ENCODE measurements at regions not wholly inside any gene's neighbourhood (a gene's known extent, or its start where the extent isn't known, plus 50 kb on each side); places are given as distances from the start of the nearest gene placed in this dataset.
"Not testable (repeated sequence)": the region's sequence is repeated elsewhere in the genome, so short reads cannot be mapped to it uniquely, and the experiment has no call there.

DNA sequence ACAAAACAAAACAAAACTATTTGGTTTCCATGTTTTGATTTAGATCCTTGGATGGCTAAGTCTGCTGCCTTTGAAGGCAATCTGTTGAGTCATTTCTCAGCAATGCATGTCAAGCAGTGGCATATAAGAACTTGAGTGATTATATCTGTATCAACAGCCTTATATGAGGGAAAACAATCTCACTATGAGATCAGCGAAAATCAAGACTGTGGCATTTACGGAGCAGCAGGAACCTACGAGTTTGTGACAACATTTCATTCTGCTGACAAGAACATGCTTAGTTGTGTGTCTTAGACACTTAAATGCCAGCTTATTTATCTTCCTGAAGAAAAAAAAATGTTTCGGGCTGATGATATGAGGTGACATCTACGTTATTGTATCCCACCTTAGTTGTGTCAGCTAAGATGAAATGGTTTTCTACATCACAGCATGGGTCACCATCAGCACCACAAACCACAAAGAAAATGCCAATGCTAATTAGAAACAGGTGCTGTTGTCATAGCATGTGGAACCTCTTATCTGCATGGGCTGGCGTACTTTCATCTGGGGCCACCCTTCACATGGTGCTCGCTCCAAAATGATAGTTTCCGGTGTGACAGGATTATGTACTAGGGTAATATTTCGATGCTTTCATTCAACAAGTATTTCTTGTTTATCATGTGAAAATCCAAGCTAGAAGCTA is 1085.5 kb downstream of the SORCS1 start:
- DNase-seq (ENCODE audit: low read depth, low spot score), result no peak

DNA sequence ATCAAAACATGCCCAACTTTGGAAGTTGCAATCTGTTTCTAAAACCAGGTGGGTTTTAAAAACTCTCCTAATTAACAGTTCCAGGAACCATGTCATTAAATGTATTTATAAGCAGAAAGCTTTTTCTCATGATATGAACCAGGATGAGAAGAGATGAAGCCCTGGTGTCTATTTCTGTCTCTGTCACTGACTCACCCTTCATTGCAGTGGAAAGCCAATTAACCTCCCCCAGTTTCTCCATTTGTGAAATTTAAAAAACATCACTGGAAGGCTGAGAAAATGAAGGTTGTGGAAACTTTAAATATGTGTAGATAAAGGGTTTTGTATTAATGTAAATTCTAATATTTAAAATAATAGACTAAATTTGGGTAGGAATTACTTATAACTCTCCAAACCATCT is 1088.0 kb downstream of the SORCS1 start:
- no peak for DNase-seq (ENCODE audit: low read depth, low spot score)

DNA sequence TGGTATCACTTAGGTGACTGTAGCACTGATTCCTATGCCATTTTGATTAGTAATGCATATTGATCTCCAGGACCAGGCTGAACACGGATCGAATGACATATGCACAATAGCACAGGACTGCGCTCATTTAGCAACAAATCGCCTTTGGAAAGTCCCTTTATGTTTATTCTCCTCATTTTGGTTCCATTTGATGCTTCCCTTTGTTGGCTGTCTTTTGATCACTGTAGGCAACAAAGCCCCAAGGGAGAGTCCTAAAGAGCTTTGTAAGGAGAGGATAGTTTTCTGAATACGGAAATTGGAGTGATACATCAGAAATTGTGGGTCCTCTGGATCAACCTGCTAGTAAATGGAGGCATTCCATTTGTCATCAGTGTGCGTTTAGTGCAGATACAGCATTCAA is 1111.4 kb downstream of the SORCS1 start:
- DNase-seq (ENCODE audit: low read depth, low spot score), result no peak

DNA sequence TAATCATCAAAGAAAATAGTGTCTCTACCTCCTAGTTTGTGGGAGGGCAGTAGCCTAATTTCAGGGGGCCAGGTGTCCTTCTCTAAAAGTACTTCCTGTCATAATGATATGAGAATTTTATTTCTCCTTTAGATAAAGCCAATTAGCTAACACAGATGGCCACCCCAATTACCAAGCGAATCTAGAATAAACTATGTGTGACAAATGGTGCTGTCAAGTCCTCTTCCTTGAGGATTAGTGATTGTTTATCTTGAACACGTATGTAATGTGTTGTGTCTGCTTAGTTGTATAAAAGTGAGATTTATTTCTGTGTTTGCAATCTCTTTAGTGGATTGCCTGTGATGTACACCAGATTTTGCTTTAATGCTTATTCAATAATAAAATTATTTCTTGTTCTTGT is 1120.0 kb downstream of the SORCS1 start:
- DNase-seq (ENCODE audit: low read depth, low spot score), result no peak

DNA sequence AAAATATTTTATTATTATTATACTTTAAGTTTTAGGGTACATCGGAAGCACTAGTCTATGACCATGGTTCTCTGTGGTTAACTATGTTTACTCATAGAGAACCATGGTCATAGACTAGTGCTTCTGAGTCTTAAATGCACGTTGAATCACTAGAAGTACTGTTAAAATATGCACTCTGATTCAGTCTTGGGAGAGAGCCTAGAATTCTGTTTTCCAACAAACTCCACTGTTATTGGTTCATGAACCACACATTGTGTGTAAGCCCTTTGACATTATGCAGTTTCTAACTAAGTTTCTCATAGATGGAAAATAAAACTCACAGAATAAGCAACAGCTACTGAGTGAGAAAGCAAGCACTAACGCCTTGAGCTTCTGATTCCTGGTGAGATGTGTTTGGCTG is 1120.6 kb downstream of the SORCS1 start:
- DNase-seq (ENCODE audit: low read depth, low spot score), result no peak

DNA sequence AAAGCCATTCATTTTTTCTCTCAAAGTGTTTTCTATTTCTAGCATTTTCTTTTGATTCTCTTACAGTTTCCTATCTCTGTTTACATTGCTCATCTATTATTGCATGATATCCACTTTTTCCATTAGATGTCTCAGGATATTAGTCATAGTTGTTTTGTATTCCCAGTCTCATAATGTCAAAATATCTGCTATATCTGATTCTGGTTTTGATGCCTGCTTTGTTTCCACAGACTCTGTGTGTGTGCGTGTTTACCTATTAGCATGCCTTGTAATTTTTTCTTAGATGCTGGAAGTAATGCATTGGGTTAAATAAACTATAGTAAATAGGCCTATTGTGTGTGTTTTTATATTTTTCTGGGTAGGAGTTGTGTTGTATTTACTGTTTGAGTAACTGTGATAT is 1126.3 kb downstream of the SORCS1 start:
- DNase-seq (ENCODE audit: low read depth, low spot score), result no peak

DNA sequence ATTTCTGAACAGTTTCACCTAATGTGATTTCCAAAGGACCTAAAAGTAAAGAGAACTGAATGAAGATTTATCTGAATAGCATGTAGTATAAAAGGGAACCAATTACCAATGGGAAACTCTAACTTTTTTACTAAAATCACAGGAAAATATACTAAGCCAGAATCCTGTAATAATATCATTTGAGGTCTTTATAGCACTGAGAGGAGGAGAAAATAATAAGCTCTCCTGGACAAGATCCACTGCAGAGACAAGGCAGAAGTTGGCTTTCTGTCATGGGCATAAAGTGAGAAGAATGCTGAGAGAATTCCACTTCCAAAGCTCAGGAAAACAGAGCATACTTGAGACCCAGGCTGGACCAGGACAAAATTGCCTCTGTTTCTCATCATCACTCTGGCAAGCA is 1131.4 kb downstream of the SORCS1 start:
- no peak for DNase-seq (ENCODE audit: low read depth, low spot score)

DNA sequence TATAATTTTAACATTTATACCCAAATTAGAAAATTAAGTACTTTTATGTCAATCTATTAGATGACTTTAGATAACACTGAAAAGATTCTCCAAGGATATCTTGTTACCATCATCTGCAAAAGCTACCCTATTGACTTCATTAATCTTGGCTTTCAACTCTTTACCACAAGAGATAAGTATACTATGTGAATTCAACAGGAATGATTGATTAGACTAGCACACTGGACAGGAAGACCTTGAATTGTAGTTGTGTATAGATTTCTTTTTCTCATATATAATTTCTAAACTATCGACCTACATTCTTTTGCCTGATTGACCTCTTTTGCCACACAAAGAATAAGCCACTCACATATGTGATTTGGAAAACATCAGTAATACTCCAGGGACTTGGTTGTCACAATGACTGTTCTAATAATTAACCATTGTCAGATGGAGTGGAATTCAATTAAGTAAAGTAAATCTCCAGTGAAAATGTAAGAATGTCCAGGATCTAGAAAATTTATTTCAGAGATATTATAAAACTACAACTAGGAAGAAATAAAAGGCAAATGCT is 1132.0 kb downstream of the SORCS1 start:
- no peak for DNase-seq (ENCODE audit: low read depth, low spot score)

DNA sequence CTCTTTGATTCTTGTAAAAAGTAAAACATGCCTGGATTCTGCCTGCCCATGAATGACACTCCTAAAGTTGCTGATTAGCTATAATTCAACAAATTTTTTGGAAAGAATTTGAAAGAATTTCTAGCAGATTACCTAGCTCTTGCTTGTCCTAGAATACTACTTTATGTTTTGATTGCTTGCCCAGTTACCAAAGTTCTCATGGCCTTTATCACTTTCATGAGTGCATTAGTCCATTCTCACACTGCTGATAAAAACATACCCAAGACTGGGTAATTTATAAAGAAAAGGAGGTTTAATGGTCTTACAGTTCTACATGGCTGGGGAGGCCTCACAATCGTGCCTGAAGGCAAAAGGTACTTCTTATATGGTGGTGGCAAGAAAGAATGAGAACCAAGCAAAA is 1137.3 kb downstream of the SORCS1 start:
- no peak for DNase-seq (ENCODE audit: low read depth, low spot score)

DNA sequence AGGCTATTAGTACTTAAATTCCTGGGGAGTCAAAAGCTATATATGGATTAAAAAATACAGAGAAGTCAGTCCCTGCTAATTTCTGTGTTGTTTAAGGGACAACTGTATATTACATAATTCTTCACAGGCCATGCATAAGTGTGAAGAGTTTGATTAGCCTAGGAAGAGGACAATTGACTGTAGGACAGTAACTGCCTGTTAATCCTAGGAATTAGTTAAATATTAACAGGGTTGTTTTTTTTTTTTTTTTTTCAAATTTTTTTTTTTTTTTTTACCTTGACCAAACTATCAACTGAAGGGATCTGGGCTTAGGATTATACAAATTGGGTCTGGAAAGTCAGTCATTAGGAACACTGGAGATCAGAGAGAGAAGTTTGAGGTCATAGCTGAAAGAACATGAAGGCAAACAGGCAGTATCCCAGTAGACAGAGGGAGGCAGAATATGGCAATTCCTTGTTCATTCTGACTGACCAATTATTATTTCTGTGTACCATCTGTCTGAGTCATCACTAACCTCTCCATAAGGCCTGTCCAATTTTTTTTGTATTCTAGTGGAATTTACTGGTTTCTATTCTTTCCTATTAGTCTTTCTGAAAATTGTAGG is 1139.2 kb downstream of the SORCS1 start:
- no peak for DNase-seq (ENCODE audit: low read depth, low spot score)

DNA sequence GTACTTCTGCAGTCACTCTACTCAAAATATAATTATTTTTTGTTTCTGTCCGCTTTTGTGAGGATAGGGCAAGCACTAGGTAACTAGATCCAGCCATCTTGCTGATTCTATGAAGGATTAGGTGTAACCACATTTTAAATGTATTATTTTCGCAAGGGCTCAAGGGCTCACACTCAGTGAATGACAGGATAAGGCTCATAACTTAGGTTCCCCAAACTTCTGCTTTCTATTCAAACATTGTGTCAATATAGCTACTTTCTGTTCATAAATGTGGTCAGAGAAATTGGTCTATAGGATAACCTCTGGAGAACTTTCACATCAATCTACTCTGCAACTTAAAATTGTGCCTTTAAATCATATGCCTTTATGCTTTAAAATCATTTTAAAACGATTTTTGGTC is 1141.2 kb downstream of the SORCS1 start:
- DNase-seq (ENCODE audit: low read depth, low spot score), result no peak

DNA sequence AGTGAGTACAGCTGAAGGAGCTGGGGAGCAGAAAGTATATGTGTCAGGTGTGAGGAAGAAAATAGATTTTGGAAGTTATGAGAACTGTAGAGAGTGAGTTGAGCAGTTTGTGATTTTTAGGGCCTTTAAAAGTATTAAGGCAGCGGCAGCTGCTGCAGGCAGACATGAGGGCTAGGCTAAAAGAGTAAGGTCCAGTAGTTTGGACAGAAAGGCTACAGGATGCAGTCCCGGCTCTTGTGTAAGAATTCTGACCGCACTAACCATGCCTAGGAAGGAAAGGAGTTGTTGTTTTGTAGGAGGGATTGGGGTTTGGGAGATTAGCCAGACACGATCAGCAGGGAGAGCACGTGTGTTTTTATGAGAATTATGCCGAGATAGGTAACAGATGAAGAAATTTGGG is 1144.9 kb downstream of the SORCS1 start:
- not testable (repeated sequence) for DNase-seq (ENCODE audit: low read depth, low spot score)

DNA sequence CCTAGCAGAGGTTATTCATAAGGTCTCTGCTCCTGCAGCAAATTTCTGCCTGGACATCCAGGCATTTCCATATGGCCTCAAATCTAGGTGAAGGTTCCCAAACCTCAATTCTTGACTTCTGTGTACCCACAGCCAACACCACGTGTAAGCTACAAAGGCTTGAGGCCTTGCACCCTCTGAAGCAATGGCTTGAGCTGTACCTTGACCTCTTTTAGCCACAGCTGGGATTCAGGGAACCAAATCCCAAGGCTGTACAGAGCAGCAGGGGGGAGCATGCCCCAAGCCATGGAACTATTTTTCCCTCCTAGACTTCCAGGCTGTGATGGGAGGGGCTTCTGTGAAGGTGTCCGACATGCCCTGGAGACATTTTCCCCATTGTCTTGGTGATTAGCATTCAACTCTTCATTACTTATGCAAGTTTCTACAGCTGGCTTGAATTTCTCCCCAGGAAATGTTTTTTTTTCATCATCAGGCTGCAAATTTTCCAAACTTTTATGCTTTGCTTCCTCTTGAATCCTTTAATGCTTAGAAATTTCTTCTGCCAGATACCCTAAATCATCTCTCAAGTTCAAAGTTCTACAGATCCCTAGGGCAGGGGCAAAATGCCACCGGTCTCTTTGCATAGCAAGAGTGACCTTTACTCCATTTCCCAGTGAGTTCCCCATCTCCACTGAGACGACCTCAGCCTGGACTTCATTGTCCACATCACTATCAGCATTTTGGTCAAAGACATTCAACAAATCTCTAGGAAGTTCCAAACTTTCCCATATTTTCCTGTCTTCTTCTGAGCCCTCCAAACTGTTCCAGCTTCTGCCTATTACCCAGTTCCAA is 1148.9 kb downstream of the SORCS1 start:
- DNase-seq (ENCODE audit: low read depth, low spot score), result peak; percentile 15

DNA sequence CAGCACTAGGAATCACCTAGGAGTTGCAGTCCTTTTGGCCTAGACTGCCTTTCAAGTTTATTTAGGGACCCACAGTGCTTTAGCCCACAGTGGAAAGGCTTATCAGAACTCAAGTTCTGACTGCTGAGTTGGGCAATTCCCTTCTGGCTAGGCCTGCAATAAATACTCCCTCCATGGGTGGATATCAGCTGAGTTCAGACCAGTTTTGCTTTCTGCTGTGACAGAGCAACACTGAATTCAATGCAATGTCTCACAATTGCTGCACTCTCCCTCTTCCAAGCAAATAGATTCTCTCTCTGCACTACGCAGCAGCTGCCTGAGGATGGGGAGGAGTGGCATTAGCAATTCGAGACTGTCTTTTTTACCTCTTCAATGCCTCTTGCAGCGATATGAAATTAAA is 1153.3 kb downstream of the SORCS1 start:
- no peak for DNase-seq (ENCODE audit: low read depth, low spot score)

DNA sequence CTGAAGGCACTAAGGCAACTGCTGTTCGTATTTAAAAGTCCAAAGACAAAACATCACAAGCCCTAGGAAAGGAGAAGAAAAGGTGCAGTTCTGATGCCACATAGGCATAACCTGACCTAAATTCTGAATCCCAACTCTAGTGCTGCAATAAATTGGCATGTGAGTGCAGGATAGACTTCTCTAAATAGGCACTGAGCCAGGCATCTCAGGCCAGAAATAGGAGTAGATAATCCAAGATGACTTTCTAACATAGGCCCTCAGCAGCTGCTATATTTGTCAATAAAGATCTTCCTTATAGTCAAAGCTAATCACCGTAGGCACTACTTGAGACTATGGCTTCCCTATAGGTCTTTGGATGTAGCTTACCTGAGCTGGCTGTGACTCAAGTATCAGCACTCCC is 1163.8 kb downstream of the SORCS1 start:
- DNase-seq (ENCODE audit: low read depth, low spot score), result no peak

DNA sequence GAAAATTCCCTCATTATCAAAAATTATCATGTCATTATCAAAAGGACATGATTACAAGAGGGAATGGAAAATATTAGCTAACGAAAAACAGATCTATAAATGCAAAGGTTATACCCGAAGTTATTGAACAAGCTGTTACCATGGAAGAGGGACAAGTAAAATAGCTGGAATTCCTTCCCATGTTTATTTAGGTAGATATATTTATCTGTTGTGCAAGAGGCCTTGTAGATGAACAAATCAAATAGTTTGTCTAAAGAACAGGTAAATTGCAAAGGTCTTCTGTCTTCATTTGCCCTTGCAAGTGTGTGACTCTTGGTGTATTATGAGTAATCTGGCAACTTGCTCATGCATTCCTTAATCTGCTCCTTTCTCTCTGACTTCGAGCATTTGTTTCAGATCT is 1170.9 kb downstream of the SORCS1 start:
- no peak for DNase-seq (ENCODE audit: low read depth, low spot score)

DNA sequence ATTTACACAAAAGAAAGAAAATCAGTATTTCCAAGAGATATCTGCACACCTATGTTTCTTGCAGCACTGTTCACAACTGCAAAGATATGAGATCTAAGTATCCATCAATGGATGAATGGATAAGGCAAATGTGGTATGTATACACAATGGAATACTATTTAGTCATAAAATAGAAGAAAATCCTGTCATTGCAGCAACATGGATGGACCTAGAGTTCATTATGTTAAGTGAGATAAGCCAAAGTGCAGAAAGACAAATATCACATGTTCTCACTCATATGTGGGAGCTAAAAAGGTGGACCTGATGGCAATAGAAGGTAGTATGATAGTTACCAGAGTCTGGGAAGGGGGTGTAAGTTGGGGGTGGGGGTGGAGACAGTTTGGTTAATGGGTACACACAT is 1171.6 kb downstream of the SORCS1 start:
- DNase-seq (ENCODE audit: low read depth, low spot score), result no peak

DNA sequence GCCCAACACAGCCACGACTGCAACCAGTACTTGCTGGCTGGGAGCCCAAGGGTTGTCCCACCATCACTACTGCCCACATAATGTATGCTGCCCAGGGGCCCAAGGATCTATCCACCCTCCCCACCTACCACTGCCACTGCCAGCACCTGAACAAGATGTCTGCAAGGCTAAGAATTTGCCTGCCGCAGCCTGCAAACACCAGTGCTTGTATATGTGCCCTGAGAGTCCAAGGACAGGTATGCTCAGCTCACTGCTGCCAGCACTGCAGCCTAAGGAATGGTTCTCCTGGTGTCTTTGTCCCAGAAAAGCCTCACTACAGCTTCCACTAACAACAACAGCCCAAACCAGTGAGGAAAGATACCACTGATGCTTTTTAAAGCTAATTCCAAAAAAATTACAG is 1174.0 kb downstream of the SORCS1 start:
- DNase-seq (ENCODE audit: low read depth, low spot score), result no peak

DNA sequence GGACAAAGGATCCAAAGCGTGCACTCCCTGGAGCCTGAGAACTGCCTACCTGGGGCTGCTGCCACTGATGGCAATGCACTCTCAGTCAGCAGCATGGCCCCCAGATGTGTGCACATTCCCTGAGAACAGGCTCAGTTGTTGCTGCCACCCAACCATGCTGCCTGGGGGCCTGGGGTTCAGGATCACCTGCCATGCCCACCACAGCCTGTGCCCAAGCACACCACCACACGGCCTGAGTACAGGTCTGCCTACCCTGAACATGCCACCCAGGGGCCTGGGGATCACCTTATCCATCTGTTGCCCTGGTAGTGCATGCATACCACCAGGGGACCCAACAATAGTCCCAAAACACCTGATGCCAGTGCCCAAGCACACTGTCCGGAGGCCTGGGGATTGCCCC is 1174.5 kb downstream of the SORCS1 start:
- DNase-seq (ENCODE audit: low read depth, low spot score), result no peak

DNA sequence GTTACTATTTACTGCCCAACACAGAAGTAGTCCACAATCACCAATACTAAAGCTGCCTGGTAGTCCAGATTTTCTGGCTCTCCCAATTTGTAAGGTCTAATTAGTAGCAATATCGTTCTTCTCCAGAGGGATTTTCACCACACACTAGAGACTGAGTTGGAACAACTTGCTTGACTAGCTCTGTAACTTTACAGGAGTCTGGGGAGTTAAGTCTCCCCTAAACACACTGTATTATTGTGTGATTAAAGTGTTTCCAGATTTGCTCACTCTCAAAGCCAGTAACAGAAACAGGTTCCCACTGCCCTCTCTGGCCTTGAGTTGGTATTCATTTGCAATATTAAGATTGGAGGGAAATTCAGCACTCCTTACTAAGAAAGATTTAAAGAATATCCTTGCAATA is 1175.7 kb downstream of the SORCS1 start:
- no peak for DNase-seq (ENCODE audit: low read depth, low spot score)

DNA sequence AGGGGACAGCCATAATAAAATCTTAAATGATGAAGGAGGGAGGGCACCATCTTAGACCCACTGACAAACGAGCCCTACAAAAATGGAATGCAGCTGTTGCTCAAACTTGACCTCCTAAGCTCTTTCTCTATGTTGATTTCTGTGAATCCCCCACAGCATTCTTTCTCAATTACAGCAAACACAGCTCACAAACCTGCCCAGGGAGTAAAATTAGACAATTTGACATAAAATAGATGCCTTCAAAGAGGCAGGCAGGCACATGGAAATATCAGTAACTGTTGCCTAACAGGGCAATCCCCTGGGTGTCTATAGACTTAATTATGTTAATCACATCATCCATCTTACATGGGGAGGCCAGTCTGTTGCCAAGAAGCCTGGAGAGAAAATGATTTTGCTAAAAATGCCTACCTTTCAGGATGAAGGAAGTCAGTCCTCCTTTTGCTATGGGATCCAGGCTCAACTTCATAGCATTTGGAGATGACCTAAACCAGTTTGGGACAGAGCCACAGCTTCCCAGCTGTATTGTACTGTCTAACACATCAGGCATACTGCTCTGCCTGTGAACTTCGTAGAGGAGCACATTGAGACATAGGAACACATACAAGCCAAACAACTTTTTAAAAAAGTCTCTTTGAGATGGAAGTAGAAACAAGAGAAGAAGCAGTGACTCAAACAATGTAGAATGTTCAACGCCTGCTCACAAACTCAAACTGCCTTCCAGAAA is 1177.4 kb downstream of the SORCS1 start:
- no peak for DNase-seq (ENCODE audit: low read depth, low spot score)

DNA sequence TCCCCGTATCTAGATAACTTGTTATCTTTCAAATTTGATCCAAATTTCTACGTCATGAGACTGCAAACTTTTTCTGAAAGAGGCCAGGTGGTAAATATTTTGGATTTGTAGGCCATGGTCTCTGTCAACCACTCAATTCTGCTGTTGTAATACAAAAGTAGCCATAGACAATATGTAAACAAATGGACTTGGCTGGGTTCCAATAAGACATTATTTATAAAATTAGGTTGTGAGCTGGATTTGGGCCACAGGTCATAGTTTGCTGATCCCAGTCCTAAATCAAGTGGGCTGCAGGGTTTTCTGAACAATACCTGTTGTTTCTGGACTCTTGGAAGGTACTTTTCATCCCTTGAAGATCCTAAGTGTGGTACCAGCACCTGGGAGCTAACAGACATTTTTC is 1178.0 kb downstream of the SORCS1 start:
- no peak for DNase-seq (ENCODE audit: low read depth, low spot score)

Data from iPS DF 19.7 (cell line).